ENCODE measurements at regions not wholly inside any gene's neighbourhood (a gene's known extent, or its start where the extent isn't known, plus 50 kb on each side); places are given as distances from the start of the nearest gene placed in this dataset.

GRCh38 chr16:49050607-49051006, 231.0 kb downstream of the CBLN1 start:
- TF ChIP-seq ZFX (IDR thresholded peaks at IDR 0.05) (no peak), SRF (IDR thresholded peaks at IDR 0.05; ENCODE audit: low read depth) (no peak), ATF3 (IDR thresholded peaks at IDR 0.05) (no peak), POLR2A (IDR thresholded peaks at IDR 0.05; ENCODE audit: borderline replicate concordance, extremely low read depth, insufficient read depth, insufficient read length) (no peak), EGR1 (IDR thresholded peaks at IDR 0.05; ENCODE audit: low read depth) (no peak), ZNF274 (IDR thresholded peaks at IDR 0.05; ENCODE audit: low read depth, low read length) (no peak), MAX (IDR thresholded peaks at IDR 0.05) (no peak), JUND (IDR thresholded peaks at IDR 0.05) (no peak)
- no peaks in the 10 kb centered on the region for H3K79me2 ChIP-seq (ENCODE audit: insufficient read depth, low read length)
- intact Hi-C loops (cut with micrococcal nuclease), result no loop called here
- no peaks in the 10 kb centered on the region for H3K9me2 ChIP-seq (ENCODE audit: insufficient read depth)
- H3K9ac ChIP-seq (ENCODE audit: low read length), result no peak overlapping the region
- no peaks in the 10 kb centered on the region for H3K9me3 ChIP-seq (ENCODE audit: control insufficient read depth in 1 of 2, insufficient read depth in 1 of 2, low read depth in 1 of 2, low read length in 2 of 2)
- H3K4me1 ChIP-seq (ENCODE audit: control insufficient read depth in 1 of 2, insufficient read depth in 2 of 2, low read length in 2 of 2), result peaks cover 0 to 10% of the 10 kb centered on the region in 2 experiments; a peak in 2 of 4 replicates
- POLR2A ChIA-PET, result no interaction called here
- H2AFZ ChIP-seq (ENCODE audit: low read depth, low read length, poor library complexity, severe bottlenecking), result no peak overlapping the region
- no peaks in the 10 kb centered on the region for H4K20me1 ChIP-seq (ENCODE audit: insufficient read depth)
- RAD21 ChIA-PET (ENCODE audit: low non-redundant PET in 1 of 2, low total read pairs in 2 of 2, uncharacterized antibody in 2 of 2, unreplicated experiment in 2 of 2), result no interaction called here
- ATAC-seq (no peak), DNase-seq (ENCODE audit: low read depth, low spot score) (no peak)
- BruUV-seq (replicated peaks), result no TSS peak
- CTCF ChIA-PET, result no interaction called here
- peaks cover 9% of the 10 kb centered on the region for H3K27me3 ChIP-seq (ENCODE audit: insufficient read depth, low read length)
- no peak overlapping the region for H3K27ac ChIP-seq (ENCODE audit: low read depth, low read length)
- no peak overlapping the region for H3K4me2 ChIP-seq (ENCODE audit: low read length)
- H3K36me3 ChIP-seq (ENCODE audit: control insufficient read depth in 1 of 2, insufficient read depth in 2 of 2, low read length in 2 of 2), result no peaks in the 10 kb centered on the region
- no peak overlapping the region for H3K4me3 ChIP-seq (replicated peaks in 1 of 2; ENCODE audit: low read depth in 1 of 2, low read length in 2 of 2)

GRCh38 chr16:49049644-49050043, 232.0 kb downstream of the CBLN1 start:
- Histone ChIP-seq H3K4me2 (ENCODE audit: low read length) (no peak overlapping the region), H3K9me2 (ENCODE audit: insufficient read depth) (no peaks in the 10 kb centered on the region), H3K4me3 (replicated peaks in 1 of 2; ENCODE audit: low read depth in 1 of 2, low read length in 2 of 2) (no peak overlapping the region), H2AFZ (ENCODE audit: low read depth, low read length, poor library complexity, severe bottlenecking) (no peak overlapping the region), H3K9ac (ENCODE audit: low read length) (no peak overlapping the region), H3K27me3 (ENCODE audit: insufficient read depth, low read length) (peaks cover 3% of the 10 kb centered on the region), H4K20me1 (ENCODE audit: insufficient read depth) (no peaks in the 10 kb centered on the region), H3K4me1 (ENCODE audit: control insufficient read depth in 1 of 2, insufficient read depth in 2 of 2, low read length in 2 of 2) (peaks cover 0 to 10% of the 10 kb centered on the region in 2 experiments; a peak in 2 of 4 replicates), H3K27ac (ENCODE audit: low read depth, low read length) (no peak overlapping the region), H3K9me3 (ENCODE audit: control insufficient read depth in 1 of 2, insufficient read depth in 1 of 2, low read depth in 1 of 2, low read length in 2 of 2) (no peaks in the 10 kb centered on the region), H3K79me2 (ENCODE audit: insufficient read depth, low read length) (no peaks in the 10 kb centered on the region), H3K36me3 (ENCODE audit: control insufficient read depth in 1 of 2, insufficient read depth in 2 of 2, low read length in 2 of 2) (no peaks in the 10 kb centered on the region)
- RAD21 ChIA-PET (ENCODE audit: low non-redundant PET in 1 of 2, low total read pairs in 2 of 2, uncharacterized antibody in 2 of 2, unreplicated experiment in 2 of 2), result no interaction called here
- DNase-seq (ENCODE audit: low read depth, low spot score) (no peak), ATAC-seq (no peak)
- no TSS peak for BruUV-seq (replicated peaks)
- CTCF ChIA-PET, result no interaction called here
- POLR2A ChIA-PET, result no interaction called here
- intact Hi-C loops (cut with micrococcal nuclease), result no loop called here
- no peak for TF ChIP-seq POLR2AphosphoS5 (IDR thresholded peaks at IDR 0.05; ENCODE audit: low read depth, low read length)
- TF ChIP-seq YY1 (IDR thresholded peaks at IDR 0.05; ENCODE audit: extremely low read depth, insufficient replicate concordance, low read depth, low read length), result no peak
- TF ChIP-seq ZNF274 (IDR thresholded peaks at IDR 0.05; ENCODE audit: low read depth, low read length), result no peak
- TF ChIP-seq ZBTB33 (IDR thresholded peaks at IDR 0.05; ENCODE audit: extremely low read depth, insufficient replicate concordance, low read length), result no peak
- no peak for TF ChIP-seq CEBPB (IDR thresholded peaks at IDR 0.05; ENCODE audit: low read depth)
- TF ChIP-seq ATF3 (IDR thresholded peaks at IDR 0.05), result no peak
- no peak for TF ChIP-seq SP1 (IDR thresholded peaks at IDR 0.05; ENCODE audit: low read depth)
- TF ChIP-seq CTCF (IDR thresholded peaks at IDR 0.05 in 2 of 3, conservative IDR thresholded peaks at IDR 0.05 in 1 of 3; ENCODE audit: borderline replicate concordance in 1 of 3, insufficient read depth in 1 of 3, low read depth in 2 of 3, low read length in 2 of 3), result no peak
- TF ChIP-seq POLR2A (IDR thresholded peaks at IDR 0.05; ENCODE audit: borderline replicate concordance, extremely low read depth, insufficient read depth, insufficient read length), result no peak
- no peak for TF ChIP-seq TCF7L2 (IDR thresholded peaks at IDR 0.05; ENCODE audit: borderline replicate concordance, extremely low read depth, insufficient read depth, insufficient read length)
- no peak for TF ChIP-seq SRF (IDR thresholded peaks at IDR 0.05; ENCODE audit: low read depth)
- no peak for TF ChIP-seq RAD21 (IDR thresholded peaks at IDR 0.05; ENCODE audit: low read depth)
- no peak for TF ChIP-seq EGR1 (IDR thresholded peaks at IDR 0.05; ENCODE audit: low read depth)
- no peak for TF ChIP-seq EZH2 (IDR thresholded peaks at IDR 0.05)
- no peak for TF ChIP-seq ZFX (IDR thresholded peaks at IDR 0.05)
